K562 (cell line): ENCODE measurements at regions not wholly inside any gene's neighbourhood (a gene's known extent, or its start where the extent isn't known, plus 50 kb on each side); places are given as distances from the start of the nearest gene placed in this dataset.

Experiments
- ATAC-seq: fragments of 200-7000 bp; cut with Tn5 transposase; 3 replicates; pipeline ENCODE4 v1.9.1; 2020; ENCODE audit warnings: moderate library complexity
- BruUV-seq: library from RNA; stranded (reverse); fragments of 400-500 nt; replicated peaks from 2 replicates; lab custom pipeline; 2021; lab: Mats Ljungman, UMichigan
- CTCF ChIA-PET: fragments of 300-600 bp; formaldehyde crosslinking; extraction: SDS; loops from one replicate; lab custom pipeline; 2021; ENCODE audit warnings: low intra/inter-chr PET ratio; lab: Yijun Ruan, JAX
- POLR2A ChIA-PET: fragments of 300-600, 350-650 bp; sonication (Branson Sonifier 250); formaldehyde crosslinking; extraction: SDS; loops from one replicate; lab custom pipeline; 2021; ENCODE audit warnings: antibody characterized with exemption, inconsistent platforms; lab: Yijun Ruan, JAX
- DNase-seq, 4 experiments: peaks; one replicate each; pipeline versions ENCODE4 v3.0.0 to v3.0.0-alpha.2; 2011 to 2018; ENCODE audit warnings: low spot score in 3 of 4, mixed read lengths in 3 of 4; ENCODE audit errors: extremely low read depth in 1 of 4
- FAIRE-seq: peaks from 2 replicates; lab custom pipeline; 2011; peaks lifted over from hg19 to GRCh38; lab: Jason Lieb, UNC
- H2AFZ ChIP-seq: 2 replicates; pipeline ENCODE4 v1.6.0; 2011; ENCODE audit warnings: low read depth, low read length, control low read depth, inconsistent platforms
- H3K27ac ChIP-seq: fragments of 200-600 bp; 3 replicates; pipeline ENCODE4 v1.8.0; 2011; ENCODE audit warnings: low read depth, mild to moderate bottlenecking, control low read depth, inconsistent platforms, low read length, moderate library complexity, mixed read lengths; ENCODE audit errors: extremely low read depth
- H3K27me3 ChIP-seq, 2 experiments: fragments of 300-600 bp in 1 of 2; 2 replicates in 1 of 2; 3 replicates in 1 of 2; pipeline versions ENCODE4 v1.6.0 to v1.8.0; 2011; ENCODE audit warnings: inconsistent platforms in 2 of 2, low read length in 2 of 2, mild to moderate bottlenecking in 1 of 2, mixed read lengths in 1 of 2, moderate library complexity in 1 of 2; ENCODE audit not compliant: control insufficient read depth in 2 of 2, insufficient read depth in 2 of 2
- H3K36me3 ChIP-seq: fragments of 300-600 bp; 3 replicates; pipeline ENCODE4 v1.8.0; 2011; ENCODE audit warnings: mild to moderate bottlenecking, low read length, inconsistent platforms; ENCODE audit not compliant: control insufficient read depth, insufficient read depth
- H3K4me1 ChIP-seq, 2 experiments: fragments of 200-600 bp in 1 of 2; replicated peaks in 1 of 2; 2 replicates in 1 of 2; 3 replicates in 1 of 2; pipeline versions ENCODE4 v1.5.1 to v1.8.0; 2011; ENCODE audit warnings: inconsistent platforms in 2 of 2, low read length in 2 of 2, mild to moderate bottlenecking in 1 of 2, mixed read lengths in 1 of 2, moderate library complexity in 1 of 2; ENCODE audit not compliant: control insufficient read depth in 2 of 2, insufficient read depth in 2 of 2
- H3K4me2 ChIP-seq: 2 replicates; pipeline ENCODE4 v1.6.1; 2011; ENCODE audit warnings: low read length, control low read depth, inconsistent platforms, mixed read lengths; ENCODE audit not compliant: insufficient read depth
- H3K4me3 ChIP-seq: fragments of 200-600 bp; sonication (generic), shearing (Covaris generic); 2 replicates; pipeline ENCODE4 v1.5.1; 2016; ENCODE audit warnings: control low read depth, inconsistent platforms
- H3K79me2 ChIP-seq: fragments of 200-600 bp; 3 replicates; pipeline ENCODE4 v1.8.0; 2011; ENCODE audit warnings: low read length, inconsistent platforms; ENCODE audit not compliant: control insufficient read depth, insufficient read depth
- H3K9ac ChIP-seq, 2 experiments: 2 replicates each; pipeline versions ENCODE4 v1.6.0 to v1.6.1; 2011; ENCODE audit warnings: low read depth in 2 of 2, low read length in 2 of 2, control low read depth in 1 of 2, inconsistent platforms in 1 of 2, mild to moderate bottlenecking in 1 of 2, mixed read lengths in 1 of 2; ENCODE audit not compliant: insufficient read depth in 1 of 2
- H3K9me1 ChIP-seq: one replicate; pipeline ENCODE4 v1.6.0; 2011; ENCODE audit warnings: inconsistent platforms, mild to moderate bottlenecking, low read length, moderate library complexity; ENCODE audit not compliant: control insufficient read depth, insufficient read depth
- H3K9me3 ChIP-seq: replicated peaks from 2 replicates; pipeline ENCODE4 v1.5.1; 2011; ENCODE audit warnings: low read depth, low read length, inconsistent platforms; ENCODE audit not compliant: control insufficient read depth, insufficient read depth
- H4K20me1 ChIP-seq: replicated peaks from 2 replicates; pipeline ENCODE4 v1.6.1; 2011; ENCODE audit warnings: low read length, inconsistent platforms, mixed read lengths; ENCODE audit not compliant: control insufficient read depth, insufficient read depth
- CEBPG ChIP-seq, 3 experiments: fragments of 200-800 bp in 1 of 3; sonication (Bioruptor generic) in 1 of 3; sonication (generic) in 1 of 3; formaldehyde crosslinking in 1 of 3; IDR thresholded peaks in 2 of 3; conservative IDR thresholded peaks in 1 of 3; 2 replicates each; pipeline versions ENCODE4 v1.6.1 to v1.8.0; 2016 to 2022; ENCODE audit warnings: missing compliant biosample characterization in 2 of 3, missing genetic modification characterization in 2 of 3, mild to moderate bottlenecking in 1 of 3, missing genetic modification reagents in 1 of 3
- KDM1A ChIP-seq, 2 experiments: fragments of 450-650 bp; IDR thresholded peaks; 2 replicates each; pipeline ENCODE4 v1.6.1; 2016; ENCODE audit warnings: mild to moderate bottlenecking in 2 of 2
- KDM5B ChIP-seq: fragments of 200-600 bp; sonication (generic); IDR thresholded peaks from 2 replicates; pipeline ENCODE4 v1.6.1; 2012; ENCODE audit warnings: low read depth, mild to moderate bottlenecking, moderate library complexity, low read length, control low read depth, inconsistent platforms; ENCODE audit not compliant: insufficient replicate concordance
- NCOA4 ChIP-seq: fragments of 450-650 bp; IDR thresholded peaks from 2 replicates; pipeline ENCODE4 v1.6.1; 2018; ENCODE audit warnings: mild to moderate bottlenecking; ENCODE audit not compliant: partially characterized antibody
- PCBP1 ChIP-seq: fragments of 200-400 bp; formaldehyde crosslinking; IDR thresholded peaks from 2 replicates; pipeline ENCODE4 v1.6.1; 2018; ENCODE audit warnings: mild to moderate bottlenecking, low read depth, low read length; ENCODE audit not compliant: poor library complexity, severe bottlenecking
- POLR2G ChIP-seq: fragments of 200-400 bp; formaldehyde crosslinking; IDR thresholded peaks from 2 replicates; pipeline ENCODE4 v1.6.1; 2017; ENCODE audit warnings: low read depth, mild to moderate bottlenecking, antibody characterized with exemption, low read length, moderate library complexity
- TSHZ1 ChIP-seq: fragments of 250-450 bp; sonication (Bioruptor Pico); IDR thresholded peaks from 2 replicates; pipeline ENCODE4 v1.4.0; 2020; ENCODE audit warnings: mild to moderate bottlenecking, moderate library complexity
- ZEB2 ChIP-seq: fragments of 450-650 bp; IDR thresholded peaks from 2 replicates; pipeline ENCODE4 v1.6.1; 2016
- ZNF668 ChIP-seq: fragments of 250-450 bp; sonication (Bioruptor Pico); IDR thresholded peaks from 2 replicates; pipeline ENCODE4 v1.8.0; 2022; ENCODE audit warnings: mild to moderate bottlenecking, inconsistent platforms
- WGBS: fragments of 100-300 bp; shearing (Covaris generic); methylation state at CpG from one replicate; pipeline ENCODE4 v1.1.6; 2016; ENCODE audit warnings: low coverage, mixed read lengths; ENCODE audit not compliant: insufficient coverage; ENCODE audit errors: missing lambda C conversion rate; 5-methylcytosine and 5-hydroxymethylcytosine counted together
- in situ Hi-C: fragments of 300-500 bp; cut with MboI; formaldehyde crosslinking; loops from 4 replicates; pipeline ENCODE4 v1.15.0; 2018; ENCODE audit warnings: inconsistent platforms, mixed read lengths
- intact Hi-C: fragments of 100-400 bp; cut with micrococcal nuclease; formaldehyde crosslinking; loops from 2 replicates; pipeline ENCODE4 v1.14.2; 2022
- TF ChIP-seq, protein P1 (sequence below): fragments of 200-800 bp; sonication (Bioruptor generic); IDR thresholded peaks from 2 replicates; pipeline ENCODE4 v1.6.1; 2017; ENCODE audit warnings: missing genetic modification characterization, missing compliant biosample characterization

GRCh38 chr1:81114191-81114590 is 686.5 kb upstream of the ADGRL2 start:
- H3K9me3 ChIP-seq: no peaks in the 10 kb centered on the region
- H3K4me3 ChIP-seq: no peak overlapping the region
- WGBS: 0% methylated on average over 5 of the region's 5 CpGs
- H3K4me2 ChIP-seq: no peak overlapping the region
- ATAC-seq: no peak
- no peak overlapping the region for H3K27ac ChIP-seq
- TF ChIP-seq NCOA4 (no peak), KDM5B (no peak), ZNF668 (CRISPR knock-in tag) (no peak), CEBPG (CRISPR knock-in tag; IDR thresholded peaks at IDR 0.05) (no peak), CEBPG (tag; conservative IDR thresholded peaks at IDR 0.05 in 1 of 2, IDR thresholded peaks at IDR 0.05 in 1 of 2) (no peak), ZEB2 (no peak), KDM1A (IDR thresholded peaks at IDR 0.05) (no peak), PCBP1 (no peak), TSHZ1 (CRISPR knock-in tag) (no peak), POLR2G (no peak)
- TF ChIP-seq, protein P1, sequence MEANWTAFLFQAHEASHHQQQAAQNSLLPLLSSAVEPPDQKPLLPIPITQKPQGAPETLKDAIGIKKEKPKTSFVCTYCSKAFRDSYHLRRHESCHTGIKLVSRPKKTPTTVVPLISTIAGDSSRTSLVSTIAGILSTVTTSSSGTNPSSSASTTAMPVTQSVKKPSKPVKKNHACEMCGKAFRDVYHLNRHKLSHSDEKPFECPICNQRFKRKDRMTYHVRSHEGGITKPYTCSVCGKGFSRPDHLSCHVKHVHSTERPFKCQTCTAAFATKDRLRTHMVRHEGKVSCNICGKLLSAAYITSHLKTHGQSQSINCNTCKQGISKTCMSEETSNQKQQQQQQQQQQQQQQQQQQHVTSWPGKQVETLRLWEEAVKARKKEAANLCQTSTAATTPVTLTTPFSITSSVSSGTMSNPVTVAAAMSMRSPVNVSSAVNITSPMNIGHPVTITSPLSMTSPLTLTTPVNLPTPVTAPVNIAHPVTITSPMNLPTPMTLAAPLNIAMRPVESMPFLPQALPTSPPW (CRISPR knock-in tag): no peak
- H3K9me1 ChIP-seq: no peaks in the 10 kb centered on the region
- FAIRE-seq: no peak
- no peaks in the 10 kb centered on the region for H3K36me3 ChIP-seq
- no peaks in the 10 kb centered on the region for H4K20me1 ChIP-seq
- no peaks in the 10 kb centered on the region for H3K4me1 ChIP-seq
- H3K27me3 ChIP-seq: no peaks in the 10 kb centered on the region
- no peak overlapping the region for H2AFZ ChIP-seq
- intact Hi-C loops: no loop called here
- DNase-seq: no peak
- CTCF ChIA-PET: no interaction called here
- BruUV-seq: no TSS peak
- in situ Hi-C loops: no loop called here
- POLR2A ChIA-PET: no interaction called here
- H3K9ac ChIP-seq: no peak overlapping the region
- H3K79me2 ChIP-seq: no peaks in the 10 kb centered on the region
